ENCODE measurements at regions not wholly inside any gene's neighbourhood (a gene's known extent, or its start where the extent isn't known, plus 50 kb on each side); places are given as distances from the start of the nearest gene placed in this dataset.

DNA sequence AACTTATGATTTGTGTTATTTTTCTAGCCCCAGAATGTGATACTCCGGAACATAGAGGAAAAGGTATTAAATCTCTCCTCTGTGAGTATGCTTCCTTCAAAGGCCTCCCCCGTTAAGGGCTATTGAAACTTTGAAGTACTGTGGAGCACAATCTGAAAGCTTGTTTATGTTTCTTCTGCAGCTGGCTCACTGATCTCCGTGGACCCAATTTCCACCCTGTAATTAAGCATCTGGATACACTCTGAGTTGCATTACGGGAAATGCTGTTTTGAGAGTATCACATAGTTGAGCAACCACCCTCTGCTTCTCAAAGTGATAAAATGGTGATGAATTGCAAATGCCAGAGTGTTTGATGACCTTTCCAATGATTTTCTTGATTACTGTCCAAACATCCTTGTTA is 296.8 kb upstream of the PABPC5 start:
- Histone ChIP-seq H3K79me1 (ENCODE audit: low read depth in 1 of 2, low read length in 2 of 2) (no peaks in the 10 kb centered on the region), H3K23ac (ENCODE audit: low read depth, low read length) (no peak overlapping the region), H3K4me1 (ENCODE audit: control insufficient read depth, insufficient read depth, low read length) (no peaks in the 10 kb centered on the region), H3K9me1 (ENCODE audit: insufficient read depth, low read length) (no peaks in the 10 kb centered on the region), H3K4ac (ENCODE audit: low read depth, low read length) (no peak overlapping the region), H3K36me3 (ENCODE audit: control insufficient read depth, insufficient read depth, low read length) (no peaks in the 10 kb centered on the region), H2BK15ac (ENCODE audit: low read depth, low read length) (no peak overlapping the region), H2AK9ac (replicated peaks; ENCODE audit: low read depth, low read length, poor library complexity) (no peak overlapping the region), H2AFZ (replicated peaks; ENCODE audit: low read length, poor library complexity) (no peak overlapping the region), H3K4me2 (ENCODE audit: low read depth, low read length) (no peak overlapping the region), H4K91ac (ENCODE audit: insufficient read depth, low read depth, low read length) (no peak overlapping the region), H3K27me3 (ENCODE audit: control insufficient read depth, insufficient read depth, low read length) (no peaks in the 10 kb centered on the region), H3K9me3 (ENCODE audit: control insufficient read depth, insufficient read depth, low read length) (no peaks in the 10 kb centered on the region), H4K5ac (ENCODE audit: low read depth, low read length) (no peak overlapping the region), H3K27ac (ENCODE audit: insufficient read depth, low read length) (no peak overlapping the region), H3K18ac (ENCODE audit: low read depth, low read length) (no peak overlapping the region), H3K14ac (replicated peaks; ENCODE audit: low read depth, low read length) (no peak overlapping the region), H2BK20ac (ENCODE audit: low read depth, low read length) (no peak overlapping the region), H2AK5ac (ENCODE audit: low read depth, low read length) (no peak overlapping the region), H3K9ac (ENCODE audit: low read depth, low read length) (no peak overlapping the region), H2BK5ac (ENCODE audit: low read depth, low read length, poor library complexity, severe bottlenecking) (no peak overlapping the region), H4K20me1 (ENCODE audit: insufficient read depth, low read length) (no peaks in the 10 kb centered on the region), H2BK120ac (ENCODE audit: low read depth, low read length) (no peak overlapping the region), H4K8ac (ENCODE audit: low read depth in 2 of 2, low read length in 2 of 2) (no peak overlapping the region), H3K4me3 (ENCODE audit: insufficient read depth, low read depth, low read length) (no peak overlapping the region), H3K56ac (ENCODE audit: extremely low read depth, insufficient read depth, low read length) (no peak overlapping the region)
- CTCF ChIA-PET, result no interaction called here
- TF ChIP-seq CHD1 (IDR thresholded peaks at IDR 0.05; ENCODE audit: low read depth, low read length), result no peak
- TF ChIP-seq FOS (IDR thresholded peaks at IDR 0.05; ENCODE audit: low read depth, low read length), result no peak
- no peak for TF ChIP-seq CEBPB (IDR thresholded peaks at IDR 0.05; ENCODE audit: low read depth, low read length)
- TF ChIP-seq BHLHE40 (IDR thresholded peaks at IDR 0.05; ENCODE audit: low read depth, low read length), result no peak
- no peak for TF ChIP-seq POLR2A (IDR thresholded peaks at IDR 0.05; ENCODE audit: low read depth, low read length)
- TF ChIP-seq MAZ (IDR thresholded peaks at IDR 0.05; ENCODE audit: borderline replicate concordance, low read depth, low read length), result no peak
- TF ChIP-seq ELK1 (IDR thresholded peaks at IDR 0.05; ENCODE audit: borderline replicate concordance, low read depth, low read length), result no peak
- TF ChIP-seq MAFK (IDR thresholded peaks at IDR 0.05; ENCODE audit: low read depth, low read length), result no peak
- TF ChIP-seq RAD21 (IDR thresholded peaks at IDR 0.05; ENCODE audit: low read length), result no peak
- no peak for TF ChIP-seq SMC3 (IDR thresholded peaks at IDR 0.05; ENCODE audit: low read depth, low read length)
- TF ChIP-seq, protein P1, sequence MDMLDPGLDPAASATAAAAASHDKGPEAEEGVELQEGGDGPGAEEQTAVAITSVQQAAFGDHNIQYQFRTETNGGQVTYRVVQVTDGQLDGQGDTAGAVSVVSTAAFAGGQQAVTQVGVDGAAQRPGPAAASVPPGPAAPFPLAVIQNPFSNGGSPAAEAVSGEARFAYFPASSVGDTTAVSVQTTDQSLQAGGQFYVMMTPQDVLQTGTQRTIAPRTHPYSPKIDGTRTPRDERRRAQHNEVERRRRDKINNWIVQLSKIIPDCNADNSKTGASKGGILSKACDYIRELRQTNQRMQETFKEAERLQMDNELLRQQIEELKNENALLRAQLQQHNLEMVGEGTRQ (IDR thresholded peaks at IDR 0.05; ENCODE audit: low read depth, low read length), result no peak
- no peak for TF ChIP-seq RFX5 (IDR thresholded peaks at IDR 0.05; ENCODE audit: low read depth, low read length)
- TF ChIP-seq NFE2L2 (IDR thresholded peaks at IDR 0.05; ENCODE audit: low read depth, low read length), result no peak
- TF ChIP-seq CTCF (conservative IDR thresholded peaks at IDR 0.05; ENCODE audit: low read depth, low read length), result no peak
- DNase-seq, result no peak
- no peak for ATAC-seq (ENCODE audit: low read depth)
- dilution Hi-C loops (cut with HindIII; ENCODE audit: low sequenced_read_pairs, unreplicated experiment) (no loop called here), intact Hi-C loops (cut with micrococcal nuclease) (no loop called here), in situ Hi-C loops (cut with MboI; ENCODE audit: low sequenced_read_pairs) (no loop called here)
- WGBS, 2 experiments (ENCODE audit: extremely low coverage in 2 of 2, insufficient read length in 1 of 2), result no CpG with 5 or more reads among the region's 4 CpGs
- no TSS peak for BruUV-seq (replicated peaks)
- POLR2A ChIA-PET (ENCODE audit: unreplicated experiment), result no interaction called here
